H9 (cell line): ENCODE measurements at regions not wholly inside any gene's neighbourhood (a gene's known extent, or its start where the extent isn't known, plus 50 kb on each side); places are given as distances from the start of the nearest gene placed in this dataset.

ENCODE experiments used
- DNase-seq: peaks from one replicate; pipeline ENCODE4 v3.0.0-alpha.2; 2017
- H2AFZ ChIP-seq: one replicate; pipeline ENCODE4 v1.6.1; 2013; ENCODE audit warnings: mild to moderate bottlenecking, low read length, control low read depth, moderate library complexity
- H2AK5ac ChIP-seq: 2 replicates; pipeline ENCODE4 v1.6.1; 2013; ENCODE audit warnings: low read length, control low read depth, mixed read lengths; ENCODE audit not compliant: insufficient read length
- H2BK120ac ChIP-seq: one replicate; pipeline ENCODE4 v1.6.1; 2013; ENCODE audit warnings: low read depth, mild to moderate bottlenecking, low read length, control low read depth, inconsistent platforms; ENCODE audit not compliant: poor library complexity, severe bottlenecking
- H2BK12ac ChIP-seq: 2 replicates; pipeline ENCODE4 v1.6.1; 2013; ENCODE audit warnings: low read length, control low read depth, mixed read lengths, low read depth; ENCODE audit not compliant: insufficient read length
- H2BK15ac ChIP-seq: 2 replicates; pipeline ENCODE4 v1.6.1; 2013; ENCODE audit warnings: low read depth, low read length, control low read depth
- H2BK20ac ChIP-seq: one replicate; pipeline ENCODE4 v1.6.1; 2013; ENCODE audit warnings: low read depth, mild to moderate bottlenecking, low read length, control low read depth, inconsistent platforms; ENCODE audit not compliant: poor library complexity, severe bottlenecking
- H2BK5ac ChIP-seq: 2 replicates; pipeline ENCODE4 v1.6.1; 2013; ENCODE audit warnings: low read length, control low read depth, mixed read lengths; ENCODE audit not compliant: insufficient read length
- H3K14ac ChIP-seq: 2 replicates; pipeline ENCODE4 v1.6.1; 2013; ENCODE audit warnings: low read length, control low read depth; ENCODE audit not compliant: insufficient read depth
- H3K18ac ChIP-seq: 2 replicates; pipeline ENCODE4 v1.6.1; 2013; ENCODE audit warnings: low read depth, mild to moderate bottlenecking, mixed read lengths, low read length, control low read depth; ENCODE audit not compliant: insufficient read length
- H3K23ac ChIP-seq: 2 replicates; pipeline ENCODE4 v1.6.1; 2013; ENCODE audit warnings: low read length, control low read depth, mixed read lengths, low read depth; ENCODE audit not compliant: insufficient read length
- H3K23me2 ChIP-seq: 2 replicates; pipeline ENCODE4 v1.6.1; 2013; ENCODE audit warnings: low read depth, mild to moderate bottlenecking, mixed read lengths, low read length, control low read depth; ENCODE audit not compliant: insufficient read length, poor library complexity, severe bottlenecking
- H3K27ac ChIP-seq: 2 replicates; pipeline ENCODE4 v1.5.1; 2013; ENCODE audit warnings: low read length, control low read depth, mixed read lengths, low read depth; ENCODE audit not compliant: insufficient read length
- H3K27me3 ChIP-seq: 2 replicates; pipeline ENCODE4 v1.6.1; 2013; ENCODE audit warnings: low read length, control low read depth, inconsistent platforms; ENCODE audit not compliant: insufficient read depth
- H3K4ac ChIP-seq: 2 replicates; pipeline ENCODE4 v1.6.1; 2013; ENCODE audit warnings: low read depth, mild to moderate bottlenecking, control low read depth, inconsistent platforms, low read length, moderate library complexity
- H3K4me1 ChIP-seq: 2 replicates; pipeline ENCODE4 v1.6.1; 2013; ENCODE audit warnings: low read length, control low read depth, inconsistent platforms; ENCODE audit not compliant: insufficient read depth
- H3K4me2 ChIP-seq: 2 replicates; pipeline ENCODE4 v1.6.1; 2013; ENCODE audit warnings: low read length, control low read depth, mixed read lengths; ENCODE audit not compliant: insufficient read length, insufficient read depth
- H3K56ac ChIP-seq: 2 replicates; pipeline ENCODE4 v1.6.1; 2013; ENCODE audit warnings: low read depth, mild to moderate bottlenecking, mixed read lengths, low read length, control low read depth; ENCODE audit not compliant: insufficient read length
- H3K79me1 ChIP-seq: 2 replicates; pipeline ENCODE4 v1.6.1; 2013; ENCODE audit warnings: low read depth, mild to moderate bottlenecking, moderate library complexity, low read length, control low read depth, inconsistent platforms; ENCODE audit not compliant: insufficient read depth, poor library complexity, severe bottlenecking
- H3K79me2 ChIP-seq: 2 replicates; pipeline ENCODE4 v1.6.1; 2013; ENCODE audit warnings: low read length, control low read depth, inconsistent platforms; ENCODE audit not compliant: insufficient read depth
- H3K9ac ChIP-seq: 2 replicates; pipeline ENCODE4 v1.6.1; 2013; ENCODE audit warnings: low read length, control low read depth, mixed read lengths; ENCODE audit not compliant: insufficient read length; ENCODE audit errors: extremely low read depth
- H3K9me3 ChIP-seq: one replicate; pipeline ENCODE4 v1.6.1; 2013; ENCODE audit warnings: low read depth, low read length, inconsistent platforms; ENCODE audit not compliant: control insufficient read depth
- H3T11ph ChIP-seq: one replicate; pipeline ENCODE4 v1.6.1; 2013; ENCODE audit warnings: mild to moderate bottlenecking, low read length, control low read depth, inconsistent platforms
- H4K20me1 ChIP-seq: one replicate; pipeline ENCODE4 v1.6.1; 2013; ENCODE audit not compliant: control insufficient read depth, insufficient read length, insufficient read depth
- H4K5ac ChIP-seq: 2 replicates; pipeline ENCODE4 v1.6.1; 2013; ENCODE audit warnings: low read depth, mild to moderate bottlenecking, mixed read lengths, low read length, control low read depth; ENCODE audit not compliant: insufficient read length
- H4K8ac ChIP-seq: replicated peaks from 2 replicates; pipeline ENCODE4 v1.6.1; 2013; ENCODE audit warnings: low read length, control low read depth, mixed read lengths, low read depth; ENCODE audit not compliant: insufficient read length
- H4K91ac ChIP-seq: 2 replicates; pipeline ENCODE4 v1.6.1; 2013; ENCODE audit warnings: low read depth, mild to moderate bottlenecking, moderate library complexity, mixed read lengths, low read length, control low read depth; ENCODE audit not compliant: insufficient read length
- H3K27ac Mint-ChIP-seq, 3 experiments: 2 replicates in 2 of 3; 3 replicates in 1 of 3; pipeline ENCODE4 v1.8.0; 2020 to 2021; ENCODE audit warnings: mixed read lengths in 3 of 3, mild to moderate bottlenecking in 1 of 3, moderate library complexity in 1 of 3
- H3K27me3 Mint-ChIP-seq: 2 replicates; pipeline ENCODE4 v1.8.0; 2021; ENCODE audit warnings: low read depth, mild to moderate bottlenecking, moderate library complexity, mixed read lengths
- H3K36me3 Mint-ChIP-seq, 3 experiments: 2 replicates in 2 of 3; 3 replicates in 1 of 3; pipeline ENCODE4 v1.8.0; 2020 to 2021; ENCODE audit warnings: low read depth in 3 of 3, mixed read lengths in 3 of 3; ENCODE audit not compliant: insufficient read depth in 1 of 3
- H3K4me1 Mint-ChIP-seq, 2 experiments: 2 replicates each; pipeline ENCODE4 v1.8.0; 2020; ENCODE audit warnings: mixed read lengths in 2 of 2
- H3K4me3 Mint-ChIP-seq, 2 experiments: 2 replicates in 1 of 2; 3 replicates in 1 of 2; pipeline ENCODE4 v1.8.0; 2020 to 2021; ENCODE audit warnings: mild to moderate bottlenecking in 2 of 2, mixed read lengths in 2 of 2, moderate library complexity in 1 of 2
- H3K9me3 Mint-ChIP-seq, 2 experiments: 2 replicates in 1 of 2; 3 replicates in 1 of 2; pipeline ENCODE4 v1.8.0; 2020; ENCODE audit warnings: mild to moderate bottlenecking in 2 of 2, mixed read lengths in 2 of 2, moderate library complexity in 1 of 2
- CTCF ChIP-seq: fragments of 200-600 bp; sonication (generic); conservative IDR thresholded peaks from 3 replicates; pipeline ENCODE4 v1.8.0; 2021; ENCODE audit warnings: antibody characterized with exemption, mild to moderate bottlenecking

- H3K4me2 ChIP-seq = no peak overlapping the region
- no peak overlapping the region for H2BK20ac ChIP-seq
- no peaks in the 10 kb centered on the region for H3K9me3 ChIP-seq
- H2AK5ac ChIP-seq = no peak overlapping the region
- H3K56ac ChIP-seq = no peak overlapping the region
- H3K79me2 ChIP-seq = no peaks in the 10 kb centered on the region
- Mint-ChIP-seq H3K36me3 (no peaks in the 10 kb centered on the region), H3K9me3 (no peaks in the 10 kb centered on the region), H3K4me1 (no peaks in the 10 kb centered on the region; a peak in 1 of 4 replicates), H3K4me3 (no peak overlapping the region), H3K27ac (no peak overlapping the region), H3K27me3 (no peaks in the 10 kb centered on the region)
- no peak overlapping the region for H2BK5ac ChIP-seq
- no peaks in the 10 kb centered on the region; the same call in 1 of the 2 replicates for H3K4me1 ChIP-seq
- no peak overlapping the region for H3K23ac ChIP-seq
- H2BK15ac ChIP-seq = no peak overlapping the region
- no peak overlapping the region for H3K14ac ChIP-seq
- no peak overlapping the region for H3K18ac ChIP-seq
- no peak overlapping the region for H4K91ac ChIP-seq
- no peaks in the 10 kb centered on the region for H3K23me2 ChIP-seq
- no peak overlapping the region for H2BK12ac ChIP-seq
- no peak for DNase-seq
- no peak overlapping the region for H2AFZ ChIP-seq
- no peak for TF ChIP-seq CTCF
- H4K20me1 ChIP-seq = no peaks in the 10 kb centered on the region
- no peaks in the 10 kb centered on the region for H3K79me1 ChIP-seq
- H4K5ac ChIP-seq = no peak overlapping the region
- H3K9ac ChIP-seq = no peak overlapping the region
- H3K27ac ChIP-seq = no peak overlapping the region
- no peak overlapping the region for H2BK120ac ChIP-seq
- H3T11ph ChIP-seq = no peak overlapping the region
- H3K27me3 ChIP-seq = no peaks in the 10 kb centered on the region
- no peak overlapping the region for H4K8ac ChIP-seq
- H3K4ac ChIP-seq = no peak overlapping the region
Measured at GRCh38 chr3:124428372-124429128, 301.7 kb upstream of the UMPS start.
